A549 (cell line): ENCODE measurements at regions not wholly inside any gene's neighbourhood (a gene's known extent, or its start where the extent isn't known, plus 50 kb on each side); places are given as distances from the start of the nearest gene placed in this dataset.

Experiments
- ATAC-seq, 2 experiments: fragments of 200-7000 bp in 1 of 2; fragments of >200 bp in 1 of 2; cut with Nextera tagmentation in 1 of 2; cut with Tn5 transposase in 1 of 2; 3 replicates each; pipeline versions ENCODE4 v1.8.0 to v1.9.1; 2018 to 2020; ENCODE audit warnings: mild to moderate bottlenecking in 1 of 2, moderate library complexity in 1 of 2
- CTCF ChIA-PET: fragments of 300-600 bp; sonication (Branson Sonifier 250); formaldehyde crosslinking; extraction: SDS; loops from one replicate; lab custom pipeline; 2021; ENCODE audit warnings: antibody characterized with exemption, inconsistent platforms; lab: Yijun Ruan, JAX
- POLR2A ChIA-PET: fragments of 350-600 bp; formaldehyde crosslinking; extraction: SDS; loops from one replicate; lab custom pipeline; 2021; ENCODE audit warnings: antibody characterized with exemption, inconsistent platforms; lab: Yijun Ruan, JAX
- DNase-seq, 2 experiments: peaks; one replicate each; pipeline versions ENCODE4 v3.0.0 to v3.0.0-alpha.2; 2011 to 2016; ENCODE audit warnings: low read depth in 1 of 2, low spot score in 1 of 2
- FAIRE-seq: peaks from 2 replicates; lab custom pipeline; 2011; peaks lifted over from hg19 to GRCh38; lab: Jason Lieb, UNC
- H3K27ac ChIP-seq, 2 experiments: fragments of >200 bp; sonication (Bioruptor Twin); formaldehyde crosslinking; 3 replicates each; pipeline ENCODE4 v1.5.1; 2016 to 2017
- H3K4me1 ChIP-seq: fragments of >200 bp; sonication (Bioruptor Twin); formaldehyde crosslinking; 3 replicates; pipeline ENCODE4 v1.6.1; 2016
- H3K4me2 ChIP-seq: fragments of >200 bp; sonication (Bioruptor Twin); formaldehyde crosslinking; 3 replicates; pipeline ENCODE4 v1.6.1; 2016
- H3K4me3 ChIP-seq: fragments of >200 bp; sonication (Bioruptor Twin); formaldehyde crosslinking; 3 replicates; pipeline ENCODE4 v1.5.1; 2016
- H3K9me3 ChIP-seq: fragments of >200 bp; sonication (Bioruptor Twin); formaldehyde crosslinking; 3 replicates; pipeline ENCODE4 v1.6.1; 2016
- BCL3 ChIP-seq: fragments of >200 bp; sonication (Bioruptor Twin); formaldehyde crosslinking; IDR thresholded peaks from 3 replicates; pipeline ENCODE4 v1.6.1; 2016
- EHF ChIP-seq: fragments of 250-450 bp; sonication (Bioruptor Pico); IDR thresholded peaks from 2 replicates; pipeline ENCODE4 v1.5.0; 2020; ENCODE audit warnings: mild to moderate bottlenecking
- EP300 ChIP-seq, 2 experiments: fragments of >200 bp; sonication (Bioruptor Twin); formaldehyde crosslinking; IDR thresholded peaks; 2 replicates in 1 of 2; 3 replicates in 1 of 2; pipeline ENCODE4 v1.6.1; 2016 to 2017
- ESRRA ChIP-seq: fragments of 150-350 bp; IDR thresholded peaks from 2 replicates; pipeline ENCODE4 v1.6.1; 2014; ENCODE audit warnings: mild to moderate bottlenecking, low read length, borderline replicate concordance
- FOSL2 ChIP-seq, 2 experiments: fragments of 450-650 bp in 1 of 2; fragments of >200 bp in 1 of 2; sonication (Bioruptor Twin) in 1 of 2; formaldehyde crosslinking; IDR thresholded peaks; 2 replicates each; pipeline versions ENCODE4 v1.5.0 to v1.6.1; 2016 to 2020; ENCODE audit warnings: mild to moderate bottlenecking in 1 of 2, moderate library complexity in 1 of 2
- FOXS1 ChIP-seq: fragments of 250-450 bp; sonication (Bioruptor Pico); IDR thresholded peaks from 2 replicates; pipeline ENCODE4 v1.5.0; 2020; ENCODE audit warnings: mild to moderate bottlenecking, moderate library complexity
- HDAC2 ChIP-seq: fragments of 200-600 bp; sonication (generic); IDR thresholded peaks from 2 replicates; pipeline ENCODE4 v1.6.1; 2016
- HEYL ChIP-seq: fragments of 250-450 bp; sonication (Bioruptor Pico); IDR thresholded peaks from 2 replicates; pipeline ENCODE4 v1.8.0; 2021; ENCODE audit warnings: mild to moderate bottlenecking, moderate library complexity
- HOXB13 ChIP-seq: fragments of 250-450 bp; sonication (Bioruptor Pico); IDR thresholded peaks from 2 replicates; pipeline ENCODE4 v1.5.0; 2020; ENCODE audit warnings: low read depth, mild to moderate bottlenecking, moderate library complexity
- HOXB5 ChIP-seq: fragments of 250-450 bp; sonication (Bioruptor Pico); IDR thresholded peaks from 2 replicates; pipeline ENCODE4 v1.5.0; 2020; ENCODE audit warnings: mild to moderate bottlenecking, moderate library complexity
- JUN ChIP-seq, 2 experiments: fragments of >200 bp; sonication (Bioruptor Twin); formaldehyde crosslinking; IDR thresholded peaks; 2 replicates in 1 of 2; 3 replicates in 1 of 2; pipeline ENCODE4 v1.6.1; 2016 to 2017
- MAFK ChIP-seq: fragments of 450-650 bp; IDR thresholded peaks from 2 replicates; pipeline ENCODE4 v1.6.1; 2014; ENCODE audit not compliant: partially characterized antibody
- MAX ChIP-seq: IDR thresholded peaks from 2 replicates; pipeline ENCODE4 v1.6.1; 2012
- NR3C1 ChIP-seq: fragments of >200 bp; sonication (Bioruptor Twin); formaldehyde crosslinking; IDR thresholded peaks from 3 replicates; pipeline ENCODE4 v1.6.1; 2017
- PBX3 ChIP-seq: IDR thresholded peaks from 2 replicates; pipeline ENCODE4 v1.6.1; 2012
- PHF8 ChIP-seq: fragments of 200-600 bp; sonication (generic); IDR thresholded peaks from 2 replicates; pipeline ENCODE4 v1.6.1; 2016; ENCODE audit warnings: low read depth, mild to moderate bottlenecking, antibody characterized with exemption, moderate library complexity, borderline replicate concordance
- POLR2A ChIP-seq: IDR thresholded peaks from 2 replicates; pipeline ENCODE4 v1.6.1; 2012; ENCODE audit warnings: mild to moderate bottlenecking, low read length
- POLR2AphosphoS2 ChIP-seq: conservative IDR thresholded peaks from 2 replicates; pipeline ENCODE4 v1.6.1; 2012; ENCODE audit warnings: low read length, improper control_type of control experiment, inconsistent platforms
- RAD21 ChIP-seq, 2 experiments: fragments of >200 bp in 1 of 2; sonication (Bioruptor Twin) in 1 of 2; formaldehyde crosslinking in 1 of 2; IDR thresholded peaks in 1 of 2; conservative IDR thresholded peaks in 1 of 2; 2 replicates in 1 of 2; 3 replicates in 1 of 2; pipeline ENCODE4 v1.6.1; 2012 to 2018; ENCODE audit warnings: inconsistent platforms in 1 of 2
- RARB ChIP-seq: fragments of 250-450 bp; sonication (Bioruptor Pico); IDR thresholded peaks from 2 replicates; pipeline ENCODE4 v1.8.0; 2021; ENCODE audit warnings: mild to moderate bottlenecking, moderate library complexity
- RCOR1 ChIP-seq: fragments of 150-350 bp; IDR thresholded peaks from 2 replicates; pipeline ENCODE4 v1.6.1; 2014; ENCODE audit warnings: antibody characterized with exemption, low read length, low read depth
- REST ChIP-seq: fragments of 200-600 bp; sonication (generic); IDR thresholded peaks from 2 replicates; pipeline ENCODE4 v1.6.1; 2016; ENCODE audit warnings: antibody characterized with exemption, mild to moderate bottlenecking, moderate library complexity
- RNF2 ChIP-seq: fragments of 200-600 bp; sonication (generic); IDR thresholded peaks from 2 replicates; pipeline ENCODE4 v1.6.1; 2016; ENCODE audit warnings: low read depth, mild to moderate bottlenecking, antibody characterized with exemption, moderate library complexity, borderline replicate concordance
- SMC3 ChIP-seq: fragments of >200 bp; sonication (Bioruptor Twin); formaldehyde crosslinking; IDR thresholded peaks from 3 replicates; pipeline ENCODE4 v1.6.1; 2018; ENCODE audit warnings: inconsistent platforms
- TFCP2L1 ChIP-seq: fragments of 250-450 bp; sonication (Bioruptor Pico); IDR thresholded peaks from 2 replicates; pipeline ENCODE4 v1.5.0; 2021; ENCODE audit warnings: mild to moderate bottlenecking
- ZFP36 ChIP-seq: fragments of 450-650 bp; IDR thresholded peaks from 2 replicates; pipeline ENCODE4 v1.6.1; 2014; ENCODE audit warnings: borderline replicate concordance; ENCODE audit not compliant: partially characterized antibody
- ZNF302 ChIP-seq: fragments of 250-450 bp; sonication (Bioruptor Pico); IDR thresholded peaks from 2 replicates; pipeline ENCODE4 v1.9.0; 2021; ENCODE audit warnings: inconsistent platforms, mild to moderate bottlenecking, moderate library complexity
- ZSCAN20 ChIP-seq: fragments of 250-450 bp; sonication (Bioruptor Pico); IDR thresholded peaks from 2 replicates; pipeline ENCODE4 v1.8.0; 2022; ENCODE audit warnings: mild to moderate bottlenecking, moderate library complexity
- WGBS: methylation state at CpG from one replicate; pipeline ENCODE4 v1.1.6; 2017; ENCODE audit errors: missing lambda C conversion rate; 5-methylcytosine and 5-hydroxymethylcytosine counted together
- TF ChIP-seq, protein P1 (sequence below): IDR thresholded peaks from 2 replicates; pipeline ENCODE4 v1.6.1; 2012; ENCODE audit warnings: low read depth, borderline replicate concordance

DNA sequence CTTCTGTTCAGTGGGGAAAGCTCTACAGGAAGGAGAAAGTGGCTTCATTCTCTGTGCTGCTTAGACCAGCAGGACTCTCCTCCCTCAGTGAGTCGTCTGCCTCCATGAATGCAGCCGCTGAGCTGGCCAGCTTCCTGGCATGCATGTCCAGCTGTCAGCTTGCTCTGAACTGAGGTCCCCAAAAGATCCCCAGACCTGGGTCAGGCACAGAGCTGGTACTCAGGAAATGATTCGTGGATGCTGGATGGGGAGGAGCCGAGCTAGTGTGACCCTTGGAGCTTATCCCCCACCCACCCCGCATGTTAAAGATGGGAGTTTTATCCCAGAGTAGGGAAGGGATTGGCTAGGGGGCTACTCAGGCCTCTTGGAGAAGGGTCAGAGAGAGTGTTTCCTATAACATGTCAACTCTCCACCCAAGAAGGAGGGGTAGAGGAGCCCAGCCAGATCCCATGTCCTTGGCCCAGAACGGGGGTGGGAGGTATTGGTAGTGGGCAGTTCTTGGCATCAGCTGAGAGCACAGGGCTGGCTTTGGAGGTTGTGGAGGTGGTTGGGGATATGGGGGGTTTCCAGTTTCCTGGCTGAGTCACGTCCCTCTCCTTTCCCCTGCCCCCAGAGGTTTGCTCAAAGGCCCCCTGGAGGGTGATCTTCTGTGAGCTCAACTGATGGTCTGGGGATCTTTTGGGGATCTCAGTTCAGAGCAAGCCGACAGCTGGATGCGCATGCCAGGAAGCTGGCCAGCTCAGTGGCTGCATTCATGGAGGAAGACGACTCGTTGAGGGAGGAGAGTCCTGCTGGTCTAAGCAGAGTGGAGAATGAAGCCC, 110.1 kb downstream of the FOXD2 start:
- CTCF ChIA-PET, result interaction anchor here (0.7 to 1.0 kb wide), 2 partner anchors 8 to 18 kb away, joined by 3 read pairs; no protein-coding TSS in a partner anchor

GRCh38 chr1:47548637-47549036, 110.8 kb downstream of the FOXD2 start:
- Histone ChIP-seq H3K4me1 (no peaks in the 10 kb centered on the region), H3K4me3 (no peak overlapping the region), H3K4me2 (no peak overlapping the region), H3K27ac (no peak overlapping the region), H3K9me3 (no peaks in the 10 kb centered on the region)
- POLR2A ChIA-PET, result no interaction called here
- TF ChIP-seq MAFK (no peak), HOXB13 (CRISPR knock-in tag) (no peak), POLR2A (no peak), SMC3 (no peak), PBX3 (no peak), HOXB5 (CRISPR knock-in tag) (no peak), REST (no peak), NR3C1 (no peak), ZFP36 (no peak), POLR2AphosphoS2 (no peak), ESRRA (no peak), JUN (IDR thresholded peaks at IDR 0.05) (no peak), RCOR1 (no peak), BCL3 (no peak), PHF8 (no peak), FOSL2 (IDR thresholded peaks at IDR 0.05) (no peak), FOSL2 (CRISPR knock-in tag; IDR thresholded peaks at IDR 0.05) (no peak), ZNF302 (CRISPR knock-in tag) (no peak)
- TF ChIP-seq, protein P1, sequence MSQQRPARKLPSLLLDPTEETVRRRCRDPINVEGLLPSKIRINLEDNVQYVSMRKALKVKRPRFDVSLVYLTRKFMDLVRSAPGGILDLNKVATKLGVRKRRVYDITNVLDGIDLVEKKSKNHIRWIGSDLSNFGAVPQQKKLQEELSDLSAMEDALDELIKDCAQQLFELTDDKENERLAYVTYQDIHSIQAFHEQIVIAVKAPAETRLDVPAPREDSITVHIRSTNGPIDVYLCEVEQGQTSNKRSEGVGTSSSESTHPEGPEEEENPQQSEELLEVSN, result no peak
- ATAC-seq (no peak), FAIRE-seq (no peak), DNase-seq (no peak)
- 57% methylated on average over 2 of the region's 2 CpGs for WGBS
- CTCF ChIA-PET, result no interaction called here

More for the DNA sequence above, 110.1 kb downstream of the FOXD2 start:
- Histone ChIP-seq H3K4me2 (no peak overlapping the region), H3K27ac (no peak overlapping the region), H3K9me3 (no peaks in the 10 kb centered on the region), H3K4me3 (no peak overlapping the region), H3K4me1 (no peaks in the 10 kb centered on the region)
- ATAC-seq, result no peak
- POLR2A ChIA-PET, result no interaction called here
- 62% methylated on average over 10 of the region's 11 CpGs for WGBS
- DNase-seq, result no peak
- no peak for TF ChIP-seq RARB
- TF ChIP-seq MAX, result no peak
- no peak for TF ChIP-seq NR3C1
- no peak for TF ChIP-seq RNF2
- no peak for TF ChIP-seq SMC3
- TF ChIP-seq HEYL, result no peak
- TF ChIP-seq EHF (CRISPR knock-in tag), result no peak
- TF ChIP-seq RAD21 (conservative IDR thresholded peaks at IDR 0.05 in 1 of 2, IDR thresholded peaks at IDR 0.05 in 1 of 2), result no peak
- no peak for TF ChIP-seq FOSL2 (IDR thresholded peaks at IDR 0.05)
- TF ChIP-seq FOSL2 (CRISPR knock-in tag; IDR thresholded peaks at IDR 0.05), result no peak
- TF ChIP-seq EP300 (IDR thresholded peaks at IDR 0.05), result no peak
- TF ChIP-seq POLR2AphosphoS2, result no peak
- no peak for TF ChIP-seq RCOR1
- no peak for TF ChIP-seq ZSCAN20
- TF ChIP-seq TFCP2L1, result no peak
- TF ChIP-seq HDAC2, result no peak
- TF ChIP-seq FOXS1 (CRISPR knock-in tag), result no peak
- TF ChIP-seq POLR2A, result no peak
- TF ChIP-seq PHF8, result no peak
- no peak for FAIRE-seq
